GM23338 (cell line): ENCODE measurements at regions not wholly inside any gene's neighbourhood (a gene's known extent, or its start where the extent isn't known, plus 50 kb on each side); places are given as distances from the start of the nearest gene placed in this dataset.

ENCODE experiments used
- ATAC-seq: fragments of 200-7000 bp; cut with Tn5 transposase; 3 replicates; pipeline ENCODE4 v1.9.1; 2020
- DNase-seq: peaks from one replicate; pipeline ENCODE4 v3.0.0-alpha.2; 2015; ENCODE audit warnings: low spot score
- H2AFZ ChIP-seq: fragments of 200-600 bp; sonication (generic); 2 replicates; pipeline ENCODE4 v1.8.0; 2016; ENCODE audit warnings: antibody characterized with exemption, mild to moderate bottlenecking, moderate library complexity
- H3F3A ChIP-seq: fragments of 200-600 bp; sonication (generic); replicated peaks from 2 replicates; pipeline ENCODE4 v1.8.0; 2017; ENCODE audit warnings: antibody characterized with exemption, mixed run types, low read depth
- H3K27ac ChIP-seq: fragments of 200-600 bp; sonication (generic); 2 replicates; pipeline ENCODE4 v1.6.1; 2016; ENCODE audit warnings: low read depth
- H3K27me3 ChIP-seq: fragments of 200-600 bp; sonication (generic); 2 replicates; pipeline ENCODE4 v1.8.0; 2016; ENCODE audit warnings: mild to moderate bottlenecking, mixed run types, moderate library complexity; ENCODE audit not compliant: insufficient read depth
- H3K36me3 ChIP-seq: fragments of 200-600 bp; sonication (generic); 2 replicates; pipeline ENCODE4 v1.8.0; 2016; ENCODE audit warnings: mild to moderate bottlenecking; ENCODE audit not compliant: insufficient read depth
- H3K4me1 ChIP-seq: fragments of 200-600 bp; sonication (generic); 2 replicates; pipeline ENCODE4 v1.8.0; 2016; ENCODE audit warnings: mild to moderate bottlenecking, moderate library complexity; ENCODE audit not compliant: insufficient read depth
- H3K4me2 ChIP-seq: fragments of 200-600 bp; sonication (generic); 2 replicates; pipeline ENCODE4 v1.7.1; 2017; ENCODE audit warnings: mixed run types
- H3K4me3 ChIP-seq: fragments of 200-600 bp; sonication (generic); 2 replicates; pipeline ENCODE4 v1.6.1; 2016; ENCODE audit warnings: mixed run types
- H3K79me2 ChIP-seq: fragments of 200-600 bp; sonication (generic); replicated peaks from 2 replicates; pipeline ENCODE4 v1.8.0; 2017; ENCODE audit warnings: mild to moderate bottlenecking; ENCODE audit not compliant: insufficient read depth
- H3K9me2 ChIP-seq: fragments of 200-600 bp; sonication (generic); 2 replicates; pipeline ENCODE4 v1.8.0; 2017; ENCODE audit not compliant: insufficient read depth
- H4K20me1 ChIP-seq: fragments of 200-600 bp; sonication (generic); replicated peaks from 2 replicates; pipeline ENCODE4 v1.8.0; 2017; ENCODE audit warnings: mild to moderate bottlenecking; ENCODE audit not compliant: insufficient read depth
- H3K27ac Mint-ChIP-seq: 2 replicates; pipeline ENCODE4 v1.8.0; 2020; ENCODE audit warnings: inconsistent platforms, mild to moderate bottlenecking, moderate library complexity, mixed read lengths
- H3K27me3 Mint-ChIP-seq: 3 replicates; pipeline ENCODE4 v1.8.0; 2022; ENCODE audit warnings: low read depth, mild to moderate bottlenecking, moderate library complexity, mixed read lengths, inconsistent platforms; ENCODE audit not compliant: insufficient read depth, poor library complexity
- H3K36me3 Mint-ChIP-seq: 3 replicates; pipeline ENCODE4 v1.8.0; 2021; ENCODE audit warnings: low read depth, mild to moderate bottlenecking, inconsistent platforms, moderate library complexity, mixed read lengths
- H3K4me1 Mint-ChIP-seq: 3 replicates; pipeline ENCODE4 v1.8.0; 2020; ENCODE audit warnings: mild to moderate bottlenecking, inconsistent platforms, mixed read lengths
- H3K4me3 Mint-ChIP-seq: 3 replicates; pipeline ENCODE4 v1.8.0; 2021; ENCODE audit warnings: moderate library complexity, mild to moderate bottlenecking, inconsistent platforms, mixed read lengths
- H3K9me3 Mint-ChIP-seq: 3 replicates; pipeline ENCODE4 v1.8.0; 2020; ENCODE audit warnings: moderate library complexity, mild to moderate bottlenecking, inconsistent platforms, mixed read lengths
- CREB1 ChIP-seq: fragments of 250-450 bp; sonication (Bioruptor Pico); IDR thresholded peaks from 2 replicates; pipeline ENCODE4 v1.5.0; 2020; ENCODE audit warnings: low read depth, mild to moderate bottlenecking, moderate library complexity
- EZH2 ChIP-seq: fragments of 200-600 bp; sonication (generic); IDR thresholded peaks from one replicate; pipeline ENCODE4 v1.8.0; 2017; ENCODE audit warnings: antibody characterized with exemption, mild to moderate bottlenecking, low read depth; ENCODE audit not compliant: unreplicated experiment
- EZH2phosphoT487 ChIP-seq: fragments of 200-600 bp; sonication (generic); IDR thresholded peaks from one replicate; pipeline ENCODE4 v1.8.1; 2018; ENCODE audit warnings: antibody characterized with exemption; ENCODE audit not compliant: unreplicated experiment
- JUNB ChIP-seq: IDR thresholded peaks from one replicate; pipeline ENCODE4 v1.6.1; 2016; ENCODE audit warnings: antibody characterized with exemption; ENCODE audit not compliant: unreplicated experiment
- POLR2AphosphoS5 ChIP-seq: IDR thresholded peaks from 2 replicates; pipeline ENCODE4 v1.6.1; 2016; ENCODE audit warnings: antibody characterized with exemption, low read depth
- ZNF114 ChIP-seq: fragments of 250-450 bp; sonication (Bioruptor Pico); IDR thresholded peaks from 2 replicates; pipeline ENCODE4 v1.5.0; 2020; ENCODE audit warnings: mild to moderate bottlenecking, moderate library complexity
- ZNF331 ChIP-seq: fragments of 250-450 bp; sonication (Bioruptor Pico); IDR thresholded peaks from 2 replicates; pipeline ENCODE4 v1.5.0; 2020; ENCODE audit warnings: low read depth, mild to moderate bottlenecking, moderate library complexity
- TF ChIP-seq, protein P1 (sequence below), 2 experiments: fragments of 200-600 bp in 1 of 2; sonication (generic) in 1 of 2; conservative IDR thresholded peaks; 2 replicates each; pipeline versions ENCODE4 v1.5.1 to v1.6.1; 2016 to 2017; ENCODE audit warnings: antibody characterized with exemption in 2 of 2, low read depth in 2 of 2, mild to moderate bottlenecking in 2 of 2, moderate library complexity in 1 of 2
- TF ChIP-seq, protein P2 (sequence below): IDR thresholded peaks from one replicate; pipeline ENCODE4 v1.6.1; 2018; ENCODE audit warnings: antibody characterized with exemption; ENCODE audit not compliant: unreplicated experiment
- TF ChIP-seq, protein P3 (sequence below): IDR thresholded peaks from 2 replicates; pipeline ENCODE4 v1.6.1; 2016; ENCODE audit warnings: antibody characterized with exemption

DNA sequence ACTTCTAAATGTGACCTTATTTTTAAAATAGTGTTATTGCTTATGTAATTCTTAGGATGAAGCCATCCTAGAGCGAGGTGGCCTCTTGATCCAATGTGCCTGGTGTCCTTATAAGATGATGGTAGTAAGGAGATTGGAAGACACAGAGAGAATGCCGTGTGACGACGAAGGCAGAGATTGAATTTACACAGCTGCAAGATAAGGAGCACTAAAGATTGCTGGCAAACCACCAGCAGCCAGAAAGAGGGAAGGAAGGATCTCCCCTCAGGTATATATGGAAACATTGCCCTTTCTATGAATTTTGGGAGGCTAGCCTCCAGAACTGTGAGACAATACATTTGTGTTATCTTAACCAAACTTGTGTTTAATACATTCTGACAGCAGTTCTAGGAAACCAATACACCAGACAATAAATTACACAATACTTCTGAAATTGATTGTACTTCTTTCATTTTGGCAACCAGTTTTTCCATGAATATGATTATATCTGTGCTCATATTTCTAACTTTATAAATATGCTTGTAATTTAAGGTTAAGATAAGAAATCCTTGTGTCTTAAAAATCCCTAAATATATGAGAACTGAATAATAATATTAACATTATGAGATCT is 86.3 kb upstream of the VPREB1 start:
- Histone ChIP-seq H3K27me3 (peaks cover 90% of the 10 kb centered on the region), H2AFZ (no peak overlapping the region), H3K79me2 (no peaks in the 10 kb centered on the region), H3K4me2 (no peak overlapping the region), H3F3A (no peaks in the 10 kb centered on the region), H3K4me1 (no peaks in the 10 kb centered on the region), H3K36me3 (no peaks in the 10 kb centered on the region), H3K4me3 (no peak overlapping the region), H3K9me2 (no peaks in the 10 kb centered on the region), H3K27ac (no peak overlapping the region), H4K20me1 (no peaks in the 10 kb centered on the region)
- no peaks in the 10 kb centered on the region for H3K36me3 Mint-ChIP-seq
- peaks cover 9% of the 10 kb centered on the region; the same call in 2 of the 3 replicates for H3K9me3 Mint-ChIP-seq
- TF ChIP-seq, protein P1, sequence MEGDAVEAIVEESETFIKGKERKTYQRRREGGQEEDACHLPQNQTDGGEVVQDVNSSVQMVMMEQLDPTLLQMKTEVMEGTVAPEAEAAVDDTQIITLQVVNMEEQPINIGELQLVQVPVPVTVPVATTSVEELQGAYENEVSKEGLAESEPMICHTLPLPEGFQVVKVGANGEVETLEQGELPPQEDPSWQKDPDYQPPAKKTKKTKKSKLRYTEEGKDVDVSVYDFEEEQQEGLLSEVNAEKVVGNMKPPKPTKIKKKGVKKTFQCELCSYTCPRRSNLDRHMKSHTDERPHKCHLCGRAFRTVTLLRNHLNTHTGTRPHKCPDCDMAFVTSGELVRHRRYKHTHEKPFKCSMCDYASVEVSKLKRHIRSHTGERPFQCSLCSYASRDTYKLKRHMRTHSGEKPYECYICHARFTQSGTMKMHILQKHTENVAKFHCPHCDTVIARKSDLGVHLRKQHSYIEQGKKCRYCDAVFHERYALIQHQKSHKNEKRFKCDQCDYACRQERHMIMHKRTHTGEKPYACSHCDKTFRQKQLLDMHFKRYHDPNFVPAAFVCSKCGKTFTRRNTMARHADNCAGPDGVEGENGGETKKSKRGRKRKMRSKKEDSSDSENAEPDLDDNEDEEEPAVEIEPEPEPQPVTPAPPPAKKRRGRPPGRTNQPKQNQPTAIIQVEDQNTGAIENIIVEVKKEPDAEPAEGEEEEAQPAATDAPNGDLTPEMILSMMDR (conservative IDR thresholded peaks at IDR 0.05; ENCODE audit: low read depth in 2 of 2) = no peak
- TF ChIP-seq EZH2 = no peak
- no peak for TF ChIP-seq ZNF331 (CRISPR knock-in tag)
- no peak for TF ChIP-seq EZH2phosphoT487
- TF ChIP-seq JUNB = no peak
- TF ChIP-seq CREB1 (CRISPR knock-in tag) = no peak
- TF ChIP-seq ZNF114 (CRISPR knock-in tag) = no peak
- TF ChIP-seq, protein P2, sequence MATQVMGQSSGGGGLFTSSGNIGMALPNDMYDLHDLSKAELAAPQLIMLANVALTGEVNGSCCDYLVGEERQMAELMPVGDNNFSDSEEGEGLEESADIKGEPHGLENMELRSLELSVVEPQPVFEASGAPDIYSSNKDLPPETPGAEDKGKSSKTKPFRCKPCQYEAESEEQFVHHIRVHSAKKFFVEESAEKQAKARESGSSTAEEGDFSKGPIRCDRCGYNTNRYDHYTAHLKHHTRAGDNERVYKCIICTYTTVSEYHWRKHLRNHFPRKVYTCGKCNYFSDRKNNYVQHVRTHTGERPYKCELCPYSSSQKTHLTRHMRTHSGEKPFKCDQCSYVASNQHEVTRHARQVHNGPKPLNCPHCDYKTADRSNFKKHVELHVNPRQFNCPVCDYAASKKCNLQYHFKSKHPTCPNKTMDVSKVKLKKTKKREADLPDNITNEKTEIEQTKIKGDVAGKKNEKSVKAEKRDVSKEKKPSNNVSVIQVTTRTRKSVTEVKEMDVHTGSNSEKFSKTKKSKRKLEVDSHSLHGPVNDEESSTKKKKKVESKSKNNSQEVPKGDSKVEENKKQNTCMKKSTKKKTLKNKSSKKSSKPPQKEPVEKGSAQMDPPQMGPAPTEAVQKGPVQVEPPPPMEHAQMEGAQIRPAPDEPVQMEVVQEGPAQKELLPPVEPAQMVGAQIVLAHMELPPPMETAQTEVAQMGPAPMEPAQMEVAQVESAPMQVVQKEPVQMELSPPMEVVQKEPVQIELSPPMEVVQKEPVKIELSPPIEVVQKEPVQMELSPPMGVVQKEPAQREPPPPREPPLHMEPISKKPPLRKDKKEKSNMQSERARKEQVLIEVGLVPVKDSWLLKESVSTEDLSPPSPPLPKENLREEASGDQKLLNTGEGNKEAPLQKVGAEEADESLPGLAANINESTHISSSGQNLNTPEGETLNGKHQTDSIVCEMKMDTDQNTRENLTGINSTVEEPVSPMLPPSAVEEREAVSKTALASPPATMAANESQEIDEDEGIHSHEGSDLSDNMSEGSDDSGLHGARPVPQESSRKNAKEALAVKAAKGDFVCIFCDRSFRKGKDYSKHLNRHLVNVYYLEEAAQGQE = no peak
- no peak for TF ChIP-seq POLR2AphosphoS5
- TF ChIP-seq, protein P3, sequence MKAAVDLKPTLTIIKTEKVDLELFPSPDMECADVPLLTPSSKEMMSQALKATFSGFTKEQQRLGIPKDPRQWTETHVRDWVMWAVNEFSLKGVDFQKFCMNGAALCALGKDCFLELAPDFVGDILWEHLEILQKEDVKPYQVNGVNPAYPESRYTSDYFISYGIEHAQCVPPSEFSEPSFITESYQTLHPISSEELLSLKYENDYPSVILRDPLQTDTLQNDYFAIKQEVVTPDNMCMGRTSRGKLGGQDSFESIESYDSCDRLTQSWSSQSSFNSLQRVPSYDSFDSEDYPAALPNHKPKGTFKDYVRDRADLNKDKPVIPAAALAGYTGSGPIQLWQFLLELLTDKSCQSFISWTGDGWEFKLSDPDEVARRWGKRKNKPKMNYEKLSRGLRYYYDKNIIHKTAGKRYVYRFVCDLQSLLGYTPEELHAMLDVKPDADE = no peak
- H3K4me3 Mint-ChIP-seq = no peak overlapping the region
- peaks cover 84% of the 10 kb centered on the region for H3K27me3 Mint-ChIP-seq
- ATAC-seq (no peak), DNase-seq (no peak)
- H3K27ac Mint-ChIP-seq = no peak overlapping the region
- no peaks in the 10 kb centered on the region; the same call in 2 of the 3 replicates for H3K4me1 Mint-ChIP-seq
